Small intestine (tissue), 7 donors: ENCODE measurements at regions not wholly inside any gene's neighbourhood (a gene's known extent, or its start where the extent isn't known, plus 50 kb on each side); places are given as distances from the start of the nearest gene placed in this dataset.

Experiments used
- DNase-seq, 2 donors: peaks; one replicate each; pipeline versions ENCODE4 v3.0.0 to v3.0.0-alpha.2; 2013
- FAIRE-seq: peaks from 2 replicates; lab custom pipeline; 2012; peaks lifted over from hg19 to GRCh38; lab: Jason Lieb, UNC
- H3K27ac ChIP-seq, 3 donors: one replicate each; pipeline ENCODE4 v1.5.1; 2013; ENCODE audit warnings: low read length in 2 of 3, mild to moderate bottlenecking in 2 of 3, control low read depth in 1 of 3, inconsistent platforms in 1 of 3, low read depth in 1 of 3, moderate library complexity in 1 of 3
- H3K27me3 ChIP-seq, 3 donors: one replicate each; pipeline ENCODE4 v1.6.1; 2013; ENCODE audit warnings: low read length in 3 of 3, inconsistent platforms in 1 of 3; ENCODE audit not compliant: control insufficient read depth in 3 of 3, insufficient read depth in 3 of 3
- H3K36me3 ChIP-seq, 3 donors: one replicate each; pipeline ENCODE4 v1.6.1; 2013; ENCODE audit warnings: low read length in 3 of 3, inconsistent platforms in 1 of 3, low read depth in 1 of 3, mild to moderate bottlenecking in 1 of 3, moderate library complexity in 1 of 3; ENCODE audit not compliant: control insufficient read depth in 3 of 3, insufficient read depth in 2 of 3
- H3K4me1 ChIP-seq, 3 donors: one replicate each; pipeline ENCODE4 v1.6.1; 2013; ENCODE audit warnings: low read length in 2 of 3, inconsistent platforms in 1 of 3, low read depth in 1 of 3, mild to moderate bottlenecking in 1 of 3, moderate library complexity in 1 of 3; ENCODE audit not compliant: control insufficient read depth in 3 of 3, insufficient read depth in 2 of 3
- H3K4me3 ChIP-seq, 3 donors: one replicate each; pipeline ENCODE4 v1.5.1; 2013; ENCODE audit warnings: low read length in 3 of 3, control low read depth in 1 of 3, inconsistent platforms in 1 of 3, low read depth in 1 of 3, mild to moderate bottlenecking in 1 of 3, moderate library complexity in 1 of 3
- H3K9me3 ChIP-seq, 2 donors: one replicate each; pipeline ENCODE4 v1.6.1; 2013; ENCODE audit warnings: low read depth in 1 of 2, low read length in 1 of 2; ENCODE audit not compliant: control insufficient read depth in 2 of 2, insufficient read depth in 1 of 2
- WGBS, 3 donors: extraction: QIAGEN DNeasy Blood & Tissue Kit; methylation state at CpG; one replicate each; pipeline ENCODE4 v1.1.7; 2013; 5-methylcytosine and 5-hydroxymethylcytosine counted together
- donor health status: healthy with polysubstance abuse.
- donor health status: control.
- donor health status: control.
- donor health status: Bipolar disorder and iron deficiency.
- donor health status: healthy.

GRCh38 chr12:24759155-24759554 lies 189.7 kb downstream of the BCAT1 start:
- Histone ChIP-seq H3K4me1 (peaks cover 0 to 4% (median 0%) of the 10 kb centered on the region in 3 donors), H3K27ac (no peak overlapping the region), H3K9me3 (no peaks in the 10 kb centered on the region), H3K4me3 (no peak overlapping the region), H3K36me3 (no peaks in the 10 kb centered on the region), H3K27me3 (no peaks in the 10 kb centered on the region)
- 77 to 86% (median 81%) methylated on average over 3 of the region's 3 CpGs for WGBS, 3 donors
- DNase-seq (no peak), FAIRE-seq (no peak)

GRCh38 chr12:24756479-24757024 lies 192.3 kb downstream of the BCAT1 start:
- Histone ChIP-seq H3K36me3 (no peaks in the 10 kb centered on the region), H3K4me3 (no peak overlapping the region), H3K4me1 (peaks cover 0 to 4% (median 0%) of the 10 kb centered on the region in 3 donors), H3K9me3 (no peaks in the 10 kb centered on the region), H3K27me3 (no peaks in the 10 kb centered on the region), H3K27ac (no peak overlapping the region)
- DNase-seq = no peak
- no peak for FAIRE-seq
- WGBS, 3 donors = 91 to 97% (median 94%) methylated on average over 3 of the region's 3 CpGs

DNA sequence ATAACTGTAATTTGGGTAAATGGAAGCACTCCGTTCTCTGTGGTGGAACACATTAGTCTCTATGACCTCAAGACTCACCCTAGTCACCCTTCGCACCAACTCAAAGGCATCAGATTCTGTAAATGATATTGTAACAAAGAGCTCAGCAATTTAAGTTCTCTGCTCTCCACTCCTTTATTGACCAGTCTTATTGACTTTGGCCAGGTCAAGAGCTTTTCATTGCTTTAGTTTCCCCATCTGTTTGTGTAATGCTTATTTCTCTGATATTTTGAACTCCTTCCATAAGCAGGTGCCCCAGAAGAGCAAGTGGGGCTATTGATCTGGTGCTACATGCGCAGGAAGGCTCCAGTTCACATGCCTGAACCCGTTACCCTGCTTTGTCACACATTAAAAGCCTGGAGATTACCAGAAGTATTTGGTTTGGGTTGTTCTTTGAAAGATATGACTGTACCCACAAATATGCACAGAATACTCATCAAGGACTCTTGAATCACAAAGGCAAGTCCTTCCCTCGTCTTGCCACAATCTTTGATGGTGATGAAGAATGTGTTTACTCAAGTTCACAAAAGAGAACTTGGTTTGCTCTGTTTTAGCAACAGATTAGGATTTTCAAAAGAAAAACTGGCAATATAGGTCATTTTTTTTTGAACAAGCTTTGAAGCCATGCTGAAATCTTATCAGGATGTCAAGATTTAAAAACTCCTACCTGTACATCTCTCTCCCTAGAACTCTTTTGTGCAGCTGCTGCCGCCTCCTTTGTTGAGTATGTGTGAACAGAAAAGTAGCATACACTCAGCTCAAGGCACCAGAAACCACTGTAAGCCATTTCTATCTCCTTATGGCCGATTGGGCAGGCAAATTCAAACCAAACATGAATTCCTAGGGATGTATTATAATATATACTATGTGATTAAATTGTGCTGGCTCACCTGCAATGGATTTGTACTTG lies 193.9 kb downstream of the BCAT1 start:
- Histone ChIP-seq H3K36me3 (no peaks in the 10 kb centered on the region), H3K27ac (no peak overlapping the region), H3K4me1 (no peaks in the 10 kb centered on the region), H3K9me3 (no peaks in the 10 kb centered on the region), H3K4me3 (no peak overlapping the region), H3K27me3 (no peaks in the 10 kb centered on the region)
- WGBS, 3 donors = 61 to 67% (median 64%) methylated on average over 7 of the region's 7 CpGs
- FAIRE-seq (no peak), DNase-seq (no peak)

DNA sequence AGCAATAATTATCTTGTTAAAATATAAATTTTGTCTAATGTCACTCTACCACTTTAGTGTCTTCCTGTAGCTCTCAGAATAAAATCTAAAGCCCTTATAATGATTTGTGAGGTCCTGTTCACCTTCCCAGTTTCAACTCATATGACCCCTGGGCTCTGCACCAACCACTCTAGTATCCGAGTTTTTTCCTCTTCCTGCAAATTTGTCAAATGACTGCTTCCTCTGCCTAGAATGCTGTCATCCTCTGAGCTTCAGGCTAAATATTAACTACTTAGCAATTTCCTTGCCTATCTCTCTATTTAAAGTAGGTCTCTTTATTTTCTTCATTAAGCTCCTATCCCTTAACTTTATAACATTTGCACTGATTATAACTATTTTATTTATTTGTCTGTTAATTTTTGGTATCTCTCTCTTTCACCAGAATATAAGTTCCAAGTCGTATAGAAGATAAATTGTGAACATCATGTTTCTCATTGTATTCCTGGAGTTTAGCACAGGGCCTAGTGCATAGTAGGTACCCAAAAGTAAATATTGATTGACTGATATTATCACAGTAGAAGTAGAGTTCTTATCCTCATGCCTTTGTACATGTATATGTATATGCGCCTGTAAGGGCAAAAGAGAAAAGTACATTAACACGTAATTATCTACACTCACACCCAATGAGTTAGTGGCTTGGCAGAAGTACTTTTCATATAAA lies 196.0 kb downstream of the BCAT1 start:
- no peaks in the 10 kb centered on the region for H3K9me3 ChIP-seq
- FAIRE-seq = no peak
- no peak overlapping the region for H3K4me3 ChIP-seq
- no peak overlapping the region for H3K27ac ChIP-seq
- no peaks in the 10 kb centered on the region for H3K4me1 ChIP-seq
- DNase-seq = no peak
- H3K36me3 ChIP-seq = no peaks in the 10 kb centered on the region
- H3K27me3 ChIP-seq = no peaks in the 10 kb centered on the region
- 46 to 63% (median 57%) methylated on average over 4 of the region's 4 CpGs for WGBS, 3 donors

- no peak overlapping the region for H3K4me3 ChIP-seq
- no peaks in the 10 kb centered on the region for H3K36me3 ChIP-seq
- H3K27me3 ChIP-seq = no peaks in the 10 kb centered on the region
- no peaks in the 10 kb centered on the region for H3K9me3 ChIP-seq
- DNase-seq (no peak), FAIRE-seq (no peak)
- no peak overlapping the region for H3K27ac ChIP-seq
- WGBS, 3 donors = 85 to 89% (median 89%) methylated on average over 3 of the region's 3 CpGs
- no peaks in the 10 kb centered on the region for H3K4me1 ChIP-seq
Measured at GRCh38 chr12:24751181-24751580, 197.7 kb downstream of the BCAT1 start.

GRCh38 chr12:24750263-24750662 lies 198.6 kb downstream of the BCAT1 start:
- no peaks in the 10 kb centered on the region for H3K27me3 ChIP-seq
- no peaks in the 10 kb centered on the region for H3K4me1 ChIP-seq
- no peak overlapping the region for H3K4me3 ChIP-seq
- H3K9me3 ChIP-seq = no peaks in the 10 kb centered on the region
- no peak overlapping the region for H3K27ac ChIP-seq
- WGBS, 3 donors = 61 to 72% (median 64%) methylated on average over 3 of the region's 3 CpGs
- no peaks in the 10 kb centered on the region for H3K36me3 ChIP-seq
- FAIRE-seq (no peak), DNase-seq (no peak)

- H3K9me3 ChIP-seq = no peaks in the 10 kb centered on the region
- DNase-seq (no peak), FAIRE-seq (no peak)
- H3K27ac ChIP-seq = no peak overlapping the region
- H3K36me3 ChIP-seq = no peaks in the 10 kb centered on the region
- no peaks in the 10 kb centered on the region for H3K4me1 ChIP-seq
- no peaks in the 10 kb centered on the region for H3K27me3 ChIP-seq
- H3K4me3 ChIP-seq = no peak overlapping the region
- WGBS, 3 donors = 86 to 96% (median 90%) methylated on average over 3 of the region's 3 CpGs
Measured at GRCh38 chr12:24749171-24749570, 199.7 kb downstream of the BCAT1 start.

GRCh38 chr12:24748326-24748725 lies 200.6 kb downstream of the BCAT1 start:
- Histone ChIP-seq H3K27me3 (no peaks in the 10 kb centered on the region), H3K4me3 (no peak overlapping the region), H3K4me1 (no peaks in the 10 kb centered on the region), H3K9me3 (no peaks in the 10 kb centered on the region), H3K27ac (no peak overlapping the region), H3K36me3 (no peaks in the 10 kb centered on the region)
- DNase-seq = no peak
- FAIRE-seq = no peak
- WGBS, 3 donors = 77 to 86% (median 79%) methylated on average over 11 of the region's 11 CpGs
